HEK293T (cell line): ENCODE measurements at regions not wholly inside any gene's neighbourhood (a gene's known extent, or its start where the extent isn't known, plus 50 kb on each side); places are given as distances from the start of the nearest gene placed in this dataset.
"Not testable (repeated sequence)": the region's sequence is repeated elsewhere in the genome, so short reads cannot be mapped to it uniquely, and the experiment has no call there.

ENCODE experiments used
- BHLHE40 ChIP-seq: fragments of 450-650 bp; IDR thresholded peaks from 2 replicates; pipeline ENCODE4 v1.6.1; 2016; ENCODE audit warnings: mild to moderate bottlenecking, moderate library complexity, borderline replicate concordance
- SP1 ChIP-seq: fragments of 450-650 bp; IDR thresholded peaks from 2 replicates; pipeline ENCODE4 v1.6.1; 2017
- ZNF384 ChIP-seq: fragments of 450-650 bp; IDR thresholded peaks from 2 replicates; pipeline ENCODE4 v1.6.1; 2016

DNA sequence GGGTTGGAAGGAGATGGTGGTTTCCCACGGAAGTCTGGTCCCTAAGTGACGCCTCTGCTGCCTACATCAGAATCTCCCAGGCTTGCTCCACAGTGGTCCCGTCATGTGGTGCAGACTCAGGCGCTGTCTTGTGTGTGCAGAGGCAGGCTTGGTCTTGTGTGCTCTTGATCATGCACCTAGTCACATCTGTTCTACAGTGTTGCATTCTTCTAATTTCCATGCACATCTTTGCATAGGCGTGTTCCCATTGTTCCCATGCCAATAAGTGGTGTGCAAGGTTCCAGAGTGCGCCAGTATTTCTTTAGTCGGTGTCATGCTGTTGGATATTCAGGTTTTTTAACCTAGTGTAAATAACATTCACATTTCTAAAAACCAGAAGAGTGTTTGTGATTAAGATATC is 195.8 kb downstream of the LMLN start:
- TF ChIP-seq BHLHE40, ZNF384, SP1: not testable (repeated sequence)
